Endodermal cell (in vitro differentiated cells): ENCODE measurements at regions not wholly inside any gene's neighbourhood (a gene's known extent, or its start where the extent isn't known, plus 50 kb on each side); places are given as distances from the start of the nearest gene placed in this dataset.

ENCODE experiments used
- DNase-seq: peaks from one replicate; pipeline ENCODE4 v3.0.0-alpha.2; 2017
- H3K27ac ChIP-seq: 2 replicates; pipeline ENCODE4 v1.5.1; 2013; ENCODE audit warnings: mild to moderate bottlenecking, low read depth, low read length, moderate library complexity
- H3K27me3 ChIP-seq: 2 replicates; pipeline ENCODE4 v1.6.1; 2013; ENCODE audit warnings: mild to moderate bottlenecking, low read length, moderate library complexity; ENCODE audit not compliant: insufficient read depth, control insufficient read depth, poor library complexity, severe bottlenecking
- H3K36me3 ChIP-seq: 2 replicates; pipeline ENCODE4 v1.7.0; 2013; ENCODE audit warnings: mild to moderate bottlenecking, low read length, moderate library complexity; ENCODE audit not compliant: control insufficient read depth, insufficient read depth
- H3K4me1 ChIP-seq: one replicate; pipeline ENCODE4 v1.7.0; 2013; ENCODE audit warnings: low read length; ENCODE audit not compliant: control insufficient read depth, insufficient read depth
- H3K4me3 ChIP-seq: 2 replicates; pipeline ENCODE4 v1.5.1; 2013; ENCODE audit warnings: mild to moderate bottlenecking, low read length, moderate library complexity
- H3K9ac ChIP-seq: 2 replicates; pipeline ENCODE4 v1.6.1; 2013; ENCODE audit warnings: mild to moderate bottlenecking, low read length, moderate library complexity; ENCODE audit not compliant: poor library complexity, severe bottlenecking; ENCODE audit errors: extremely low read depth
- H3K9me3 ChIP-seq: 2 replicates; pipeline ENCODE4 v1.6.1; 2013; ENCODE audit warnings: mild to moderate bottlenecking, low read length, moderate library complexity; ENCODE audit not compliant: control insufficient read depth
- H3K27ac Mint-ChIP-seq: 2 replicates; pipeline ENCODE4 v1.8.0; 2020; ENCODE audit warnings: mixed read lengths
- H3K27me3 Mint-ChIP-seq: 2 replicates; pipeline ENCODE4 v1.8.0; 2021; ENCODE audit warnings: mild to moderate bottlenecking, mixed read lengths; ENCODE audit not compliant: insufficient read depth
- H3K36me3 Mint-ChIP-seq: 2 replicates; pipeline ENCODE4 v1.8.0; 2020; ENCODE audit warnings: low read depth, mixed read lengths
- H3K4me1 Mint-ChIP-seq: 2 replicates; pipeline ENCODE4 v1.8.0; 2020; ENCODE audit warnings: mixed read lengths
- H3K4me3 Mint-ChIP-seq: 2 replicates; pipeline ENCODE4 v1.8.0; 2020; ENCODE audit warnings: mild to moderate bottlenecking, moderate library complexity, mixed read lengths
- H3K9me3 Mint-ChIP-seq: 2 replicates; pipeline ENCODE4 v1.8.0; 2020; ENCODE audit warnings: mild to moderate bottlenecking, mixed read lengths
- CTCF ChIP-seq: fragments of 200-600 bp; sonication (generic); conservative IDR thresholded peaks from 2 replicates; pipeline ENCODE4 v1.5.0; 2021; ENCODE audit warnings: antibody characterized with exemption, mild to moderate bottlenecking
- WGBS, 2 experiments: methylation state at CpG; one replicate each; pipeline versions ENCODE4 v1.1.5 to v1.1.7; 2013; ENCODE audit warnings: missing lambda C conversion rate in 2 of 2, mixed read lengths in 1 of 2; ENCODE audit not compliant: insufficient coverage in 1 of 2, insufficient read length in 1 of 2; 5-methylcytosine and 5-hydroxymethylcytosine counted together

GRCh38 chr4:129179276-129179675, 83.3 kb downstream of the C4orf33 start:
- no peak overlapping the region for H3K4me3 ChIP-seq
- H3K27me3 ChIP-seq: no peaks in the 10 kb centered on the region
- Mint-ChIP-seq H3K27ac (no peak overlapping the region), H3K27me3 (no peaks in the 10 kb centered on the region), H3K4me1 (no peaks in the 10 kb centered on the region), H3K36me3 (no peaks in the 10 kb centered on the region), H3K9me3 (peaks cover 6% of the 10 kb centered on the region), H3K4me3 (no peak overlapping the region)
- H3K4me1 ChIP-seq: peaks cover 2% of the 10 kb centered on the region
- TF ChIP-seq CTCF: no peak
- 83 to 100% methylated on average over 1 of the region's 2 CpGs for WGBS, 2 experiments
- H3K36me3 ChIP-seq: no peaks in the 10 kb centered on the region
- H3K9ac ChIP-seq: no peak overlapping the region
- no peak overlapping the region for H3K27ac ChIP-seq
- H3K9me3 ChIP-seq: no peaks in the 10 kb centered on the region
- no peak for DNase-seq

GRCh38 chr4:129189630-129190029, 93.7 kb downstream of the C4orf33 start:
- no peaks in the 10 kb centered on the region for H3K36me3 Mint-ChIP-seq
- WGBS, 2 experiments: 88 to 100% methylated on average over 2 to 4 of the region's 4 CpGs

GRCh38 chr4:129193357-129194100, 97.6 kb downstream of the C4orf33 start:
- Histone ChIP-seq H3K4me1 (no peaks in the 10 kb centered on the region), H3K9me3 (no peaks in the 10 kb centered on the region), H3K27me3 (no peaks in the 10 kb centered on the region), H3K4me3 (no peak overlapping the region), H3K36me3 (no peaks in the 10 kb centered on the region), H3K27ac (no peak overlapping the region), H3K9ac (no peak overlapping the region)
- no peak overlapping the region for H3K27ac Mint-ChIP-seq
- H3K36me3 Mint-ChIP-seq: no peaks in the 10 kb centered on the region
- DNase-seq: no peak
- no peaks in the 10 kb centered on the region for H3K27me3 Mint-ChIP-seq
- 89 to 91% methylated on average over 3 of the region's 3 CpGs for WGBS, 2 experiments
- no peak overlapping the region for H3K4me3 Mint-ChIP-seq
- TF ChIP-seq CTCF: no peak
- no peaks in the 10 kb centered on the region for H3K4me1 Mint-ChIP-seq
- H3K9me3 Mint-ChIP-seq: no peaks in the 10 kb centered on the region

More at GRCh38 chr4:129189630-129190029, 93.7 kb downstream of the C4orf33 start:
- Mint-ChIP-seq H3K27me3 (peaks cover 2% of the 10 kb centered on the region), H3K4me1 (no peaks in the 10 kb centered on the region), H3K4me3 (no peak overlapping the region), H3K27ac (no peak overlapping the region), H3K9me3 (no peaks in the 10 kb centered on the region)
- H3K4me3 ChIP-seq: no peak overlapping the region
- H3K4me1 ChIP-seq: no peaks in the 10 kb centered on the region
- H3K27me3 ChIP-seq: no peaks in the 10 kb centered on the region
- H3K9ac ChIP-seq: no peak overlapping the region
- H3K9me3 ChIP-seq: no peaks in the 10 kb centered on the region
- no peak for DNase-seq
- TF ChIP-seq CTCF: no peak
- no peak overlapping the region for H3K27ac ChIP-seq
- no peaks in the 10 kb centered on the region for H3K36me3 ChIP-seq
